ENCODE measurements at regions not wholly inside any gene's neighbourhood (a gene's known extent, or its start where the extent isn't known, plus 50 kb on each side); places are given as distances from the start of the nearest gene placed in this dataset.

DNA sequence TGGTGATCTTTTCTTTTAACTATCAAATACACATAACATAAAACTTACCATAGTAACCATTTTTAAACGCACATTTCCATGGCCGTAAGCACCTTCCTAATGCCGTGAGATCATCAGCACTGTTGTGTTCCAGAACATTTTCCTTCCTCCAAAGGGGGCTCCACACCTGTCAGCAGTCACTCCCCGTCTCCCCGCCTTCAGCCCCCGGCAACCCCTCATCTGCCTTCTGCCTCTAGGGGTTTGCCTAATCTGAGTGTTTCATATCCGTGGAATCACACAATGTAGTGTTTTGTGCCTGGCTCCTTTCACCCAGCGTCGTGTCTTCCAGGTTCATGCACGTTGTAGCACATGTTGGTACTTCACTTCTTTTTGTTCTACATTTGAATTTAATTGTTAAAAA, 350.1 kb upstream of the TNRC6C start:
- TF ChIP-seq, protein P1, sequence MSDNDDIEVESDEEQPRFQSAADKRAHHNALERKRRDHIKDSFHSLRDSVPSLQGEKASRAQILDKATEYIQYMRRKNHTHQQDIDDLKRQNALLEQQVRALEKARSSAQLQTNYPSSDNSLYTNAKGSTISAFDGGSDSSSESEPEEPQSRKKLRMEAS (CRISPR knock-in tag; IDR thresholded peaks at IDR 0.05), result no peak
- TF ChIP-seq, protein P2, sequence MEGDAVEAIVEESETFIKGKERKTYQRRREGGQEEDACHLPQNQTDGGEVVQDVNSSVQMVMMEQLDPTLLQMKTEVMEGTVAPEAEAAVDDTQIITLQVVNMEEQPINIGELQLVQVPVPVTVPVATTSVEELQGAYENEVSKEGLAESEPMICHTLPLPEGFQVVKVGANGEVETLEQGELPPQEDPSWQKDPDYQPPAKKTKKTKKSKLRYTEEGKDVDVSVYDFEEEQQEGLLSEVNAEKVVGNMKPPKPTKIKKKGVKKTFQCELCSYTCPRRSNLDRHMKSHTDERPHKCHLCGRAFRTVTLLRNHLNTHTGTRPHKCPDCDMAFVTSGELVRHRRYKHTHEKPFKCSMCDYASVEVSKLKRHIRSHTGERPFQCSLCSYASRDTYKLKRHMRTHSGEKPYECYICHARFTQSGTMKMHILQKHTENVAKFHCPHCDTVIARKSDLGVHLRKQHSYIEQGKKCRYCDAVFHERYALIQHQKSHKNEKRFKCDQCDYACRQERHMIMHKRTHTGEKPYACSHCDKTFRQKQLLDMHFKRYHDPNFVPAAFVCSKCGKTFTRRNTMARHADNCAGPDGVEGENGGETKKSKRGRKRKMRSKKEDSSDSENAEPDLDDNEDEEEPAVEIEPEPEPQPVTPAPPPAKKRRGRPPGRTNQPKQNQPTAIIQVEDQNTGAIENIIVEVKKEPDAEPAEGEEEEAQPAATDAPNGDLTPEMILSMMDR (IDR thresholded peaks at IDR 0.05), result no peak
- TF ChIP-seq RELA (CRISPR knock-in tag; IDR thresholded peaks at IDR 0.05; ENCODE audit: borderline replicate concordance) (no peak), JAZF1 (CRISPR knock-in tag; IDR thresholded peaks at IDR 0.05) (no peak), ZNF317 (CRISPR knock-in tag; IDR thresholded peaks at IDR 0.05; ENCODE audit: borderline replicate concordance, low read depth) (no peak), NR2C2 (CRISPR knock-in tag; IDR thresholded peaks at IDR 0.05) (no peak), NFYB (CRISPR knock-in tag; conservative IDR thresholded peaks at IDR 0.05; ENCODE audit: low read depth) (no peak), NFE2L1 (CRISPR knock-in tag; IDR thresholded peaks at IDR 0.05) (no peak), ZNF138 (CRISPR knock-in tag; conservative IDR thresholded peaks at IDR 0.05) (no peak)
- TF ChIP-seq, protein P3, sequence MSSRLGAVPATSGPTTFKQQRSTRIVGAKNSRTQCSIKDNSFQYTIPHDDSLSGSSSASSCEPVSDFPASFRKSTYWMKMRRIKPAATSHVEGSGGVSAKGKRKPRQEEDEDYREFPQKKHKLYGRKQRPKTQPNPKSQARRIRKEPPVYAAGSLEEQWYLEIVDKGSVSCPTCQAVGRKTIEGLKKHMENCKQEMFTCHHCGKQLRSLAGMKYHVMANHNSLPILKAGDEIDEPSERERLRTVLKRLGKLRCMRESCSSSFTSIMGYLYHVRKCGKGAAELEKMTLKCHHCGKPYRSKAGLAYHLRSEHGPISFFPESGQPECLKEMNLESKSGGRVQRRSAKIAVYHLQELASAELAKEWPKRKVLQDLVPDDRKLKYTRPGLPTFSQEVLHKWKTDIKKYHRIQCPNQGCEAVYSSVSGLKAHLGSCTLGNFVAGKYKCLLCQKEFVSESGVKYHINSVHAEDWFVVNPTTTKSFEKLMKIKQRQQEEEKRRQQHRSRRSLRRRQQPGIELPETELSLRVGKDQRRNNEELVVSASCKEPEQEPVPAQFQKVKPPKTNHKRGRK (CRISPR knock-in tag; IDR thresholded peaks at IDR 0.05; ENCODE audit: borderline replicate concordance), result no peak
- TF ChIP-seq, protein P4, sequence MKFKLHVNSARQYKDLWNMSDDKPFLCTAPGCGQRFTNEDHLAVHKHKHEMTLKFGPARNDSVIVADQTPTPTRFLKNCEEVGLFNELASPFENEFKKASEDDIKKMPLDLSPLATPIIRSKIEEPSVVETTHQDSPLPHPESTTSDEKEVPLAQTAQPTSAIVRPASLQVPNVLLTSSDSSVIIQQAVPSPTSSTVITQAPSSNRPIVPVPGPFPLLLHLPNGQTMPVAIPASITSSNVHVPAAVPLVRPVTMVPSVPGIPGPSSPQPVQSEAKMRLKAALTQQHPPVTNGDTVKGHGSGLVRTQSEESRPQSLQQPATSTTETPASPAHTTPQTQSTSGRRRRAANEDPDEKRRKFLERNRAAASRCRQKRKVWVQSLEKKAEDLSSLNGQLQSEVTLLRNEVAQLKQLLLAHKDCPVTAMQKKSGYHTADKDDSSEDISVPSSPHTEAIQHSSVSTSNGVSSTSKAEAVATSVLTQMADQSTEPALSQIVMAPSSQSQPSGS (CRISPR knock-in tag; IDR thresholded peaks at IDR 0.05; ENCODE audit: borderline replicate concordance, low read depth), result no peak
- TF ChIP-seq, protein P5, sequence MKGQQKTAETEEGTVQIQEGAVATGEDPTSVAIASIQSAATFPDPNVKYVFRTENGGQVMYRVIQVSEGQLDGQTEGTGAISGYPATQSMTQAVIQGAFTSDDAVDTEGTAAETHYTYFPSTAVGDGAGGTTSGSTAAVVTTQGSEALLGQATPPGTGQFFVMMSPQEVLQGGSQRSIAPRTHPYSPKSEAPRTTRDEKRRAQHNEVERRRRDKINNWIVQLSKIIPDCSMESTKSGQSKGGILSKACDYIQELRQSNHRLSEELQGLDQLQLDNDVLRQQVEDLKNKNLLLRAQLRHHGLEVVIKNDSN (CRISPR knock-in tag; IDR thresholded peaks at IDR 0.05), result no peak
- TF ChIP-seq, protein P6, sequence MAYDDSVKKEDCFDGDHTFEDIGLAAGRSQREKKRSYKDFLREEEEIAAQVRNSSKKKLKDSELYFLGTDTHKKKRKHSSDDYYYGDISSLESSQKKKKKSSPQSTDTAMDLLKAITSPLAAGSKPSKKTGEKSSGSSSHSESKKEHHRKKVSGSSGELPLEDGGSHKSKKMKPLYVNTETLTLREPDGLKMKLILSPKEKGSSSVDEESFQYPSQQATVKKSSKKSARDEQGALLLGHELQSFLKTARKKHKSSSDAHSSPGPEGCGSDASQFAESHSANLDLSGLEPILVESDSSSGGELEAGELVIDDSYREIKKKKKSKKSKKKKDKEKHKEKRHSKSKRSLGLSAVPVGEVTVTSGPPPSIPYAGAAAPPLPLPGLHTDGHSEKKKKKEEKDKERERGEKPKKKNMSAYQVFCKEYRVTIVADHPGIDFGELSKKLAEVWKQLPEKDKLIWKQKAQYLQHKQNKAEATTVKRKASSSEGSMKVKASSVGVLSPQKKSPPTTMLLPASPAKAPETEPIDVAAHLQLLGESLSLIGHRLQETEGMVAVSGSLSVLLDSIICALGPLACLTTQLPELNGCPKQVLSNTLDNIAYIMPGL (CRISPR knock-in tag; IDR thresholded peaks at IDR 0.05), result no peak
- TF ChIP-seq, protein P7, sequence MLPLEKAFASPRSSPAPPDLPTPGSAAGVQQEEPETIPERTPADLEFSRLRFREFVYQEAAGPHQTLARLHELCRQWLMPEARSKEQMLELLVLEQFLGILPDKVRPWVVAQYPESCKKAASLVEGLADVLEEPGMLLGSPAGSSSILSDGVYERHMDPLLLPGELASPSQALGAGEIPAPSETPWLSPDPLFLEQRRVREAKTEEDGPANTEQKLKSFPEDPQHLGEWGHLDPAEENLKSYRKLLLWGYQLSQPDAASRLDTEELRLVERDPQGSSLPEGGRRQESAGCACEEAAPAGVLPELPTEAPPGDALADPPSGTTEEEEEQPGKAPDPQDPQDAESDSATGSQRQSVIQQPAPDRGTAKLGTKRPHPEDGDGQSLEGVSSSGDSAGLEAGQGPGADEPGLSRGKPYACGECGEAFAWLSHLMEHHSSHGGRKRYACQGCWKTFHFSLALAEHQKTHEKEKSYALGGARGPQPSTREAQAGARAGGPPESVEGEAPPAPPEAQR (CRISPR knock-in tag; IDR thresholded peaks at IDR 0.05), result no peak

Measured in WTC11 (cell line).